HG03066 (cell line): ENCODE measurements at regions not wholly inside any gene's neighbourhood (a gene's known extent, or its start where the extent isn't known, plus 50 kb on each side); places are given as distances from the start of the nearest gene placed in this dataset.
"Not testable (repeated sequence)": the region's sequence is repeated elsewhere in the genome, so short reads cannot be mapped to it uniquely, and the experiment has no call there.

Experiments
- ATAC-seq: cut with Tn5 transposase; IDR thresholded peaks from one replicate; pipeline ENCODE4 v1.9.1; 2021; ENCODE audit warnings: low read depth; ENCODE audit not compliant: unreplicated experiment

DNA sequence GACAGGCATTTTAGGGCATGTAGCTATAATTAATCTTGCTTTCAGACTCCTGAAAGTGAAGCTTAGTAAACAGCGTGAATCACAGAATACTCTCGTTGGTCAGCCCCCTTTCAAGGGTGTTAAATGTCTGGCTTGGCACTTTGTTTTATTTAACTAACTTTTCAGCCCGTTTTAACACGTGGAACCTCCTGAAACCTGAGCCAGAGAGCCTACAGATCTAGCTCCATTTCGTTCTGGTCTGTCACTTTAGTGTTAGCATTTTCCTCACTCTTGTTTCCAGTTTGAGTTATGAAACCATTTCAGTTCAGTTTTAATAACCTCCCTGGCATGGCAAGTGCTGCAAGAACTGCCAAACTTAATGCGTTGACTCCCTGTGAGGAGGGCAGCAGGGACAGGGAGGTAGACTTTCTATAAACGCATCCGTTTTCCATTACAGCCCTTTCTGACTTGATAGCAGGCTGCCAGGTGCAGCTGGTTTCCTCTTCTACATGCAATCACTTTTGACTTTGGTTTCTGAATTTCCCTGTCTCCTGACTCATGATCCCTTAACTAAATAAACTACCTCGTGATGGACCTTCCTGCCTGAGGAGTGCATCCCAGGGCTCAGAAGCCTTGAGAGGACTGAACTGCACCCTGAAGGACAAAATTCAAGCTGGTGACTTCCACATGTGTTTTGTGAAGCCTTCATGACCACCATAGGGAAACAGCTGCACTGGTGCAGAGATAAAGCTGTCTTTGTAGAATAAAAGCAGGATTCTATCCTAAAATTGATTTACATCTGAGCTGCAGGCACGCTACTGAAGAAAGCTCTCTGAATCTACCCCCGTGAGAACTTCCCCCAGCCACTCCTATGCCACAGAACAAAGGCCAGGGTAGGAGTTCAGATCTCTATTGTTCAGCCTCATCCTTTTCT lies 192.6 kb downstream of the DLEU7 start:
- no peak for ATAC-seq

DNA sequence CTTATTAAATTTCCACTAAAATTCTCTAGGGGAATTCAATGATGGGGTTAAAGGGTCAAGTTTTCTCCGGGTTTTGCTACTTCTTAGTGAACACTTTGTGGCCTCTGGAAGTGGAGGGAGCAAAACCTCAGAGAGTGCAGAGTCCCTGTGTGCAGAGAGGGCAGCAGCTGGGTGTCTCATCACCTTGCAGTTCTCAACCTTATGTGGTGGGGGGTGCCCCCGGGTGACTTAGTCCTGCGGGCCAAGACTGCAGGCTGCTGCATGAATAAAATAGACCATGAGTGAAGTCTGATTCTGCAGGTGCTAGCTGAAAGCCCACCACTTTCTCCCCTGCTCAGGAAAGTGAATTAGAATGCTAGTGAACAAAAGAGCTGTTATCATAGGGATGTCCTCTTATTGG lies 191.6 kb downstream of the DLEU7 start:
- ATAC-seq, result no peak

DNA sequence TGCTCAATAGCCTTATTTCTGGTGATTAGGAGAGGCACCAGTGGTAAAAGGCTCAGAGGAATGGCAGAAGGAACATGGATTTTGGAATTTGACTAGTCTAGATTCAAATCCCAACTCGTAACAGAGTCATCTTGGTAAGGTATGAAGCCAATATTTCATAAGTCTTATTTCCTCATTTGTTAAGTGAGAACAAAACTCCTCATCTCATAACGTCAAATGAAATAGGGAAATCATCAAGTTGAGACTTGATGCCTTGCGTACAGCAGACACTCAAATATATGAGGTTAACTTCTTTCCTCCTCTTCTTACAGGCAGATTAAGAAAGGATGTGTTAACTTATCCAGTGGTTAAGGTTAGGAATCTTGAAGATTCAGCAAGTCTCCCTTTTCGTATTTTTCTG lies 189.2 kb downstream of the DLEU7 start:
- no peak for ATAC-seq

DNA sequence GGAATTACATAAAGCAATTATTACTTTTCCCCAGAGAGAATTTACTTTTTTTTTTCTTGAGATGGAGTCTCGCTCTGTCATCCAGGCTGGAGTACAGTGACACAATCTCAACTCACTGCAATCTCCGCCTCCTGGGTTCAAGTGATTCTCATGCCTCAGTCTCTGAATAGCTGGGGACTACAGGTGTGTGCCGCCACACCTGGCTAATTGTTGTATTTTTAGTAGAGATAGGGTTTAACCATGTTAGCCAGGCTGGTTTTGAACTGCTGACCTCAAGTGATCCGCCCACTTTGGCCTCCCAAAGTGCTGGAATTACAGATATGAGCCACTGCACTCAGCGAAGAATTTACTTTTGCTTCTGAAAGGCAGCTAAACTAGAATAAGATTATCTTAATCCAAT lies 181.6 kb downstream of the DLEU7 start:
- ATAC-seq, result not testable (repeated sequence)

DNA sequence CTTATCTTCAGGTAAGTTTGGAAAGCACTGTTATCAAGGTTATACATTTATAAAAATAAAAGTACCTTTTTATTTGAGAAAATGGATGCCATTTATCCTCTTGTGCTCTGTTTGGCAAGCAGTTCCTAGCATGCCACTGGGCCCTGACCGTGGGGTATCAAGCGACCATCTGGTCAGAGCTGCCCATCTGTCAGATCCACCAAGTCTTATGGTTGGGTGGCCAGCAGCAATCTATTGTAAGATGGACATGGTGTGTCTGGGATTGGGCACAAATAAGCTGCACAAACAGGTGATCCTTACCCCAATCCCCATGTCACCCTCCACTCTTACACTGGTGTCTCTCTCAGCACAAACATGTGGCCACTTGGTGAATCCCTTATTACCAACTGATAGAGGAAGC lies 178.5 kb downstream of the DLEU7 start:
- no peak for ATAC-seq

GRCh38 chr13:50668049-50668448 lies 175.4 kb downstream of the DLEU7 start:
- ATAC-seq, result no peak

- ATAC-seq, result no peak
Measured at GRCh38 chr13:50668691-50669271, 174.7 kb downstream of the DLEU7 start.

DNA sequence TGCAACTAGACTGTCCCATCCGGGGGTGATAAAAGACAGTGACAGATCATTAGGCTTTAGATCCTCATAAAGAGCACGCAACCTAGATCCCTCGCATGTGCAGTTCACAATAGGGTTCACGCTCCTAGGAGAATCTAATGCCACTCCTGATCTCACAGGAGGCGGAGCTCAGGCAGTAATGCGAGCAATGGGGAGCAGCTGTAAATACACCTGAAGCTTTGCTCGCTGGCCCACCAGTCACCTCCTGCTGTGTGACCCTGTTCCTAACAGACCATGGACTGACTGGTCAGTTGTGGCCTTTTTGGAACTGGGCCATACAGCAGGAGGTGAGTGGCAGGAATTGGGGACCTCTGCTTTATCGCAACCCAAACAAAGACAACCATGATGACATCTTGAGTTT lies 173.2 kb downstream of the DLEU7 start:
- no peak for ATAC-seq

GRCh38 chr13:50670847-50671496 lies 172.5 kb downstream of the DLEU7 start:
- ATAC-seq, result no peak

DNA sequence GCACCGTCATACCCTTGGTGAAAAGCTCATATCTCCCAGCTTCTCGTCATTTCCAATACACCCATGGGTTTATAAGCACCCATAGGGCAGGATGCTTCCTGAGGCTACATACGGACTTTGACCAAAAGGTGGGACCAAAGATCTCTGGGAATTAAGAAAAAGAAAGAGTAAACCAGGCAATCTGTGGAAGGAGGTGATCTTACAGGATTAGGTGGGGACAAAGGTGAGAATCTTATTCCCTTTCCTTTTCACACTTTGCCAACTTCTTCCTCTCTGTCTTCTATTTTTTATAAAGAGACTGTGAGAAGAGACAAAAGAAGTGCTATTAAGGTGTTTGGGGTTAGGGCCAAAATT lies 172.0 kb downstream of the DLEU7 start:
- no peak for ATAC-seq

DNA sequence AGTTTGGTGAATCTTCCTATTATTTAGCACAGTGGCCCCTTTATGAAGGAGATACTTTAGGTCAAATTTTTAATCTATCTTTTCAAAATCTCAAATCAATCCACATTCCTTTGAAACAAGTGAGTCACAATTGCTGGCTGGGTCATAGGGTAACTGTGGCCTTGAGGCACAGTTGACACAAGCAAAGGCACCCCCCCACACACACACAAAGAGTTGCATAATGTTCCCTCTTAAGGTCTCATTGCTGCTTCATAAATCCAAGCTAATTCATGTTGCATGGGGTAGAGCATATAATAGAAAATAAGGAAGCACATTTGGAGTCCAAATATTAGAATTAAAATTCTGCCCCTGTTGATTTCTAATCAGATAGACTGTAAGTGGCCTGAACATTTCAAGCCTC lies 171.5 kb downstream of the DLEU7 start:
- ATAC-seq, result no peak

- no peak for ATAC-seq
Measured at GRCh38 chr13:50675651-50676050, 167.8 kb downstream of the DLEU7 start.

- no peak for ATAC-seq
Measured at GRCh38 chr13:50676602-50677001, 166.9 kb downstream of the DLEU7 start.

GRCh38 chr13:50677258-50677657 lies 166.2 kb downstream of the DLEU7 start:
- ATAC-seq, result no peak

GRCh38 chr13:50677687-50678463 lies 165.6 kb downstream of the DLEU7 start:
- no peak for ATAC-seq

GRCh38 chr13:50678464-50679162 lies 164.9 kb downstream of the DLEU7 start:
- ATAC-seq, result no peak

DNA sequence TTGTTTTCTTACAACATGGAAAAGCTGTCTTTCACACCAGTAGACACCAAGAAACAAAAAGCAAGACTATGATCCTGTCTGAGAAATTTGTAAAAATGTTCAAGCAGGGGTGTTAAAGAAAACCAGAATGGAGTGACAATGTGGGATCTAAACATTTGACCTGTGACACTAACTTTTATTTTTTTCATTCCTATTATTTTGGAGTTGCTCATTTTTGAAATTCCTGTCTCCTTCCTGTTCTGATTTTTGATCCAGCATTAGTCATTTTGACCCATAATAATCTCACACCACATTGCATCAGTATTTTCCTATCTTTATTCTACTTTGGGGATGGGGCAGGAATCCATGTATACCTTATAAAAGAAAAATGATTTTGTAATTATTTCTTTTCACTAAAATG lies 164.2 kb downstream of the DLEU7 start:
- ATAC-seq, result no peak

- ATAC-seq, result no peak
Measured at GRCh38 chr13:50682002-50682401, 161.5 kb downstream of the DLEU7 start.

DNA sequence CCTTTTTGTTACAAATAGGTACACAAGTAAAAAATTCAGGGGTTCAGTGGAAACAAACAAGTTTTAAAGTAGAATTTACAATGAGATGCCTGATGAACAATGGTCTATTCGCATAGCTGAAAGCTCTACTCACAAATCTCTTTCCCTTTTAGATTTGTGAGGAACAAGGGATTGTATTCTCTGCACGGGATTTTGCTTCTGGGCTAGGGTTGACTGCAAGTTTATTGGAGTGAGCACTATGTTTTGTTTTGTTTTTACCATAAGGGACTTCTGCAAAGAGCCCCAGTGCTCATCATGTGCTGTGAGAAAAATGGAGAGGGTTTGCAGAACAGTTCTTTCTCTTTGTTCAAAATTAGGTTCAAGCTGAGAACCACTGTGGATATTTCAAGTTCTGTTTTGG lies 160.5 kb downstream of the DLEU7 start:
- ATAC-seq, result no peak

- ATAC-seq, result no peak
Measured at GRCh38 chr13:50684366-50684765, 159.1 kb downstream of the DLEU7 start.
